Vagina (tissue), 2 donors: ENCODE measurements at regions not wholly inside any gene's neighbourhood (a gene's known extent, or its start where the extent isn't known, plus 50 kb on each side); places are given as distances from the start of the nearest gene placed in this dataset.
"Not testable (repeated sequence)": the region's sequence is repeated elsewhere in the genome, so short reads cannot be mapped to it uniquely, and the experiment has no call there.

Experiments used
- CTCF ChIP-seq, 3 experiments: fragments of 450-650 bp in 2 of 3; fragments of 200-600 bp in 1 of 3; sonication (generic) in 1 of 3; IDR thresholded peaks; one replicate each; pipeline ENCODE4 v1.5.1; 2017 to 2019; ENCODE audit warnings: antibody characterized with exemption in 3 of 3, mild to moderate bottlenecking in 2 of 3, moderate library complexity in 2 of 3
- POLR2A ChIP-seq, 2 donors: fragments of 450-650 bp; IDR thresholded peaks; one replicate each; pipeline ENCODE4 v1.6.1; 2017; ENCODE audit warnings: antibody characterized with exemption in 2 of 2, mild to moderate bottlenecking in 2 of 2, moderate library complexity in 2 of 2
- POLR2AphosphoS5 ChIP-seq, 2 donors: sonication (generic); formaldehyde crosslinking; IDR thresholded peaks; one replicate each; pipeline ENCODE4 v1.9.0; 2017; ENCODE audit warnings: antibody characterized with exemption in 2 of 2, mild to moderate bottlenecking in 2 of 2, low read depth in 1 of 2; ENCODE audit not compliant: insufficient read depth in 1 of 2

GRCh38 chr9:67116761-67117160 is 124.4 kb upstream of the SPATA31A3 start:
- not testable (repeated sequence) for TF ChIP-seq CTCF (IDR thresholded peaks at IDR 0.05); POLR2A (IDR thresholded peaks at IDR 0.05); POLR2AphosphoS5 (IDR thresholded peaks at IDR 0.05; ENCODE audit: insufficient read depth in 1 of 2, low read depth in 1 of 2)
